GM10266 (cell line): ENCODE measurements at regions not wholly inside any gene's neighbourhood (a gene's known extent, or its start where the extent isn't known, plus 50 kb on each side); places are given as distances from the start of the nearest gene placed in this dataset.
"Not testable (repeated sequence)": the region's sequence is repeated elsewhere in the genome, so short reads cannot be mapped to it uniquely, and the experiment has no call there.

Experiments used
- DNase-seq: peaks from one replicate; pipeline ENCODE4 v3.0.0; 2012; ENCODE audit errors: extremely low spot score
- CTCF ChIP-seq: IDR thresholded peaks from 2 replicates; pipeline ENCODE4 v1.5.1; 2012; ENCODE audit warnings: mild to moderate bottlenecking, low read depth; ENCODE audit not compliant: control insufficient read depth, insufficient read depth; ENCODE audit errors: missing control alignments

- TF ChIP-seq CTCF = no peak
Observed at GRCh38 chr13:60662595-60662994, 265.6 kb downstream of the TDRD3 start.

GRCh38 chr13:60661521-60661920 is 264.5 kb downstream of the TDRD3 start:
- DNase-seq = no peak
- no peak for TF ChIP-seq CTCF

More at GRCh38 chr13:60662595-60662994, 265.6 kb downstream of the TDRD3 start:
- DNase-seq = no peak

- not testable (repeated sequence) for DNase-seq
Observed at GRCh38 chr13:60657586-60657985, 260.6 kb downstream of the TDRD3 start.

- no peak for TF ChIP-seq CTCF
Observed at GRCh38 chr13:60655256-60655655, 258.2 kb downstream of the TDRD3 start.

GRCh38 chr13:60654415-60654814 is 257.4 kb downstream of the TDRD3 start:
- peak; percentile 5 for DNase-seq
- TF ChIP-seq CTCF = peak; percentile 40

More at GRCh38 chr13:60655256-60655655, 258.2 kb downstream of the TDRD3 start:
- no peak for DNase-seq

GRCh38 chr13:60647547-60647946 is 250.5 kb downstream of the TDRD3 start:
- no peak for DNase-seq
- no peak for TF ChIP-seq CTCF

- TF ChIP-seq CTCF = no peak
Observed at GRCh38 chr13:60646620-60647019, 249.6 kb downstream of the TDRD3 start.

GRCh38 chr13:60645676-60646075 is 248.7 kb downstream of the TDRD3 start:
- DNase-seq = no peak
- no peak for TF ChIP-seq CTCF

More at GRCh38 chr13:60646620-60647019, 249.6 kb downstream of the TDRD3 start:
- no peak for DNase-seq
